Neural progenitor cell (in vitro differentiated cells): ENCODE measurements at regions not wholly inside any gene's neighbourhood (a gene's known extent, or its start where the extent isn't known, plus 50 kb on each side); places are given as distances from the start of the nearest gene placed in this dataset.

Experiments
- DNase-seq: peaks from one replicate; pipeline ENCODE4 v3.0.0-alpha.2; 2016; ENCODE audit warnings: low spot score
- H2AFZ ChIP-seq: fragments of 200-600 bp; sonication (generic); replicated peaks from 2 replicates; pipeline ENCODE4 v1.6.1; 2016; ENCODE audit warnings: antibody characterized with exemption
- H3F3A ChIP-seq: fragments of 200-600 bp; sonication (generic); 2 replicates; pipeline ENCODE4 v1.6.1; 2016; ENCODE audit warnings: antibody characterized with exemption, low read depth
- H3K27ac ChIP-seq: fragments of 200-600 bp; sonication (generic); 2 replicates; pipeline ENCODE4 v1.5.1; 2016; ENCODE audit warnings: mild to moderate bottlenecking
- H3K27me3 ChIP-seq: fragments of 200-600 bp; sonication (generic); 2 replicates; pipeline ENCODE4 v1.6.1; 2016; ENCODE audit warnings: mild to moderate bottlenecking, moderate library complexity
- H3K36me3 ChIP-seq: fragments of 200-600 bp; sonication (generic); 2 replicates; pipeline ENCODE4 v1.5.1; 2016
- H3K4me1 ChIP-seq: fragments of 200-600 bp; sonication (generic); 2 replicates; pipeline ENCODE4 v1.6.1; 2016; ENCODE audit warnings: mixed run types
- H3K4me2 ChIP-seq: fragments of 200-600 bp; sonication (generic); 2 replicates; pipeline ENCODE4 v1.6.1; 2016
- H3K4me3 ChIP-seq: fragments of 200-600 bp; sonication (generic); 2 replicates; pipeline ENCODE4 v1.5.1; 2016
- H3K79me2 ChIP-seq: fragments of 200-600 bp; sonication (generic); 2 replicates; pipeline ENCODE4 v1.6.1; 2016; ENCODE audit warnings: low read depth
- H3K9ac ChIP-seq: fragments of 200-600 bp; sonication (generic); 2 replicates; pipeline ENCODE4 v1.6.1; 2016
- H3K9me3 ChIP-seq: fragments of 200-600 bp; sonication (generic); 2 replicates; pipeline ENCODE4 v1.5.1; 2016; ENCODE audit warnings: low read depth
- H4K20me1 ChIP-seq: fragments of 200-600 bp; sonication (generic); 2 replicates; pipeline ENCODE4 v1.6.1; 2016; ENCODE audit warnings: low read depth
- H3K27ac Mint-ChIP-seq: 3 replicates; pipeline ENCODE4 v1.8.0; 2021; ENCODE audit warnings: mixed read lengths
- H3K27me3 Mint-ChIP-seq: 2 replicates; pipeline ENCODE4 v1.8.0; 2022; ENCODE audit warnings: low read depth, mild to moderate bottlenecking, inconsistent platforms, moderate library complexity, mixed read lengths; ENCODE audit not compliant: insufficient read depth
- H3K36me3 Mint-ChIP-seq: 3 replicates; pipeline ENCODE4 v1.8.0; 2021; ENCODE audit warnings: mixed read lengths
- H3K4me1 Mint-ChIP-seq: 3 replicates; pipeline ENCODE4 v1.8.0; 2021; ENCODE audit warnings: mixed read lengths
- H3K4me3 Mint-ChIP-seq: 3 replicates; pipeline ENCODE4 v1.8.0; 2021; ENCODE audit warnings: mild to moderate bottlenecking, moderate library complexity, mixed read lengths
- H3K9me3 Mint-ChIP-seq: 3 replicates; pipeline ENCODE4 v1.8.0; 2020; ENCODE audit warnings: mixed read lengths
- CTCF ChIP-seq: fragments of 200-600 bp; sonication (generic); IDR thresholded peaks from 2 replicates; pipeline ENCODE4 v1.5.1; 2017; ENCODE audit warnings: antibody characterized with exemption, mild to moderate bottlenecking
- EZH2 ChIP-seq: fragments of 200-600 bp; sonication (generic); IDR thresholded peaks from 2 replicates; pipeline ENCODE4 v1.6.1; 2017; ENCODE audit warnings: antibody characterized with exemption, mild to moderate bottlenecking, moderate library complexity
- EZH2phosphoT487 ChIP-seq: fragments of 200-600 bp; sonication (generic); IDR thresholded peaks from 2 replicates; pipeline ENCODE4 v1.6.1; 2017; ENCODE audit warnings: antibody characterized with exemption

GRCh38 chr12:114457620-114458019, 51.7 kb upstream of the TBX5 start:
- Histone ChIP-seq H3K9me3 (no peaks in the 10 kb centered on the region), H3F3A (no peaks in the 10 kb centered on the region), H3K4me3 (no peak overlapping the region), H4K20me1 (no peaks in the 10 kb centered on the region), H3K27ac (no peak overlapping the region), H3K9ac (no peak overlapping the region), H3K36me3 (no peaks in the 10 kb centered on the region), H2AFZ (no peak overlapping the region), H3K79me2 (no peaks in the 10 kb centered on the region), H3K4me1 (no peaks in the 10 kb centered on the region), H3K4me2 (no peak overlapping the region), H3K27me3 (peaks cover 99% of the 10 kb centered on the region)
- Mint-ChIP-seq H3K4me1 (no peaks in the 10 kb centered on the region), H3K4me3 (no peak overlapping the region), H3K27ac (no peak overlapping the region), H3K27me3 (peaks cover 34% of the 10 kb centered on the region), H3K9me3 (no peaks in the 10 kb centered on the region), H3K36me3 (no peaks in the 10 kb centered on the region)
- DNase-seq, result no peak
- TF ChIP-seq EZH2phosphoT487 (no peak), CTCF (no peak), EZH2 (no peak)
